ENCODE measurements at regions not wholly inside any gene's neighbourhood (a gene's known extent, or its start where the extent isn't known, plus 50 kb on each side); places are given as distances from the start of the nearest gene placed in this dataset.

- no peak for DNase-seq (ENCODE audit: low read depth)
- H3K4me3 ChIP-seq (ENCODE audit: control insufficient read depth, low read depth, low read length), result no peak overlapping the region
- TF ChIP-seq CTCF (IDR thresholded peaks at IDR 0.05; ENCODE audit: control insufficient read depth, insufficient read depth, low read depth, low read length, missing control alignments), result no peak
These were observed 133.0 kb upstream of the TAB2 start for GRCh38 chr6:149184523-149184922.

GRCh38 chr6:149185799-149186357, 131.6 kb upstream of the TAB2 start:
- no peak for DNase-seq (ENCODE audit: low read depth)
- H3K4me3 ChIP-seq (ENCODE audit: control insufficient read depth, low read depth, low read length), result no peak overlapping the region
- no peak for TF ChIP-seq CTCF (IDR thresholded peaks at IDR 0.05; ENCODE audit: control insufficient read depth, insufficient read depth, low read depth, low read length, missing control alignments)

GRCh38 chr6:149186873-149187272, 130.6 kb upstream of the TAB2 start:
- TF ChIP-seq CTCF (IDR thresholded peaks at IDR 0.05; ENCODE audit: control insufficient read depth, insufficient read depth, low read depth, low read length, missing control alignments), result no peak
- no peak for DNase-seq (ENCODE audit: low read depth)
- no peak overlapping the region for H3K4me3 ChIP-seq (ENCODE audit: control insufficient read depth, low read depth, low read length)

GRCh38 chr6:149190224-149190831, 127.2 kb upstream of the TAB2 start:
- no peak overlapping the region for H3K4me3 ChIP-seq (ENCODE audit: control insufficient read depth, low read depth, low read length)
- no peak for TF ChIP-seq CTCF (IDR thresholded peaks at IDR 0.05; ENCODE audit: control insufficient read depth, insufficient read depth, low read depth, low read length, missing control alignments)
- no peak for DNase-seq (ENCODE audit: low read depth)

- no peak for DNase-seq (ENCODE audit: low read depth)
- no peak overlapping the region for H3K4me3 ChIP-seq (ENCODE audit: control insufficient read depth, low read depth, low read length)
- TF ChIP-seq CTCF (IDR thresholded peaks at IDR 0.05; ENCODE audit: control insufficient read depth, insufficient read depth, low read depth, low read length, missing control alignments), result no peak
These were observed 122.5 kb upstream of the TAB2 start for GRCh38 chr6:149194820-149195558.

GRCh38 chr6:149196091-149196490, 121.4 kb upstream of the TAB2 start:
- H3K4me3 ChIP-seq (ENCODE audit: control insufficient read depth, low read depth, low read length), result no peak overlapping the region
- no peak for TF ChIP-seq CTCF (IDR thresholded peaks at IDR 0.05; ENCODE audit: control insufficient read depth, insufficient read depth, low read depth, low read length, missing control alignments)
- DNase-seq (ENCODE audit: low read depth), result no peak
